ENCODE measurements at regions not wholly inside any gene's neighbourhood (a gene's known extent, or its start where the extent isn't known, plus 50 kb on each side); places are given as distances from the start of the nearest gene placed in this dataset.

DNA sequence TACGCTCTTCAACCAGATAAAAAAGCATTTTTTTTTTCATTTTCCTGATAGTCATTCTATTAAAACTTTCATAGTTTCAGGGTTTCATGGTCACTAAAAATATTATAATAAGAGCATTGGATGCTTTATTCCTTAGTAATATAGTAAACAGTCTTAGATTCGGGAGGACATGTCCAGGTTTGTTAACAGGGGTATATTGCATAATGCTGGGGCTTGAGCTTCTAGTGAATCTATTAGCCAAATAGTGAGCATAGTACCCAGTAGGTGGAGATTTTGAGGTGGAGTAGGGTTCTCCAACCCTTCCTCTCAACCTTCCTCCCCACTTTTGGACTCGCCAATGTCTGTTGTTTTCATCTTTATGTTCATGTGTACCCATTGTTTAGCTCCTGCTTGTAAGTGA is 277.4 kb upstream of the RGS6 start:
- no peak overlapping the region for H3K27ac ChIP-seq
- H3K4me3 ChIP-seq = no peak overlapping the region
- intact Hi-C loops (cut with DNase I) = no loop called here
- H3K27me3 ChIP-seq (replicated peaks; ENCODE audit: insufficient read depth) = no peaks in the 10 kb centered on the region
- TF ChIP-seq POLR2A (IDR thresholded peaks at IDR 0.05) = no peak
- TF ChIP-seq, protein P1, sequence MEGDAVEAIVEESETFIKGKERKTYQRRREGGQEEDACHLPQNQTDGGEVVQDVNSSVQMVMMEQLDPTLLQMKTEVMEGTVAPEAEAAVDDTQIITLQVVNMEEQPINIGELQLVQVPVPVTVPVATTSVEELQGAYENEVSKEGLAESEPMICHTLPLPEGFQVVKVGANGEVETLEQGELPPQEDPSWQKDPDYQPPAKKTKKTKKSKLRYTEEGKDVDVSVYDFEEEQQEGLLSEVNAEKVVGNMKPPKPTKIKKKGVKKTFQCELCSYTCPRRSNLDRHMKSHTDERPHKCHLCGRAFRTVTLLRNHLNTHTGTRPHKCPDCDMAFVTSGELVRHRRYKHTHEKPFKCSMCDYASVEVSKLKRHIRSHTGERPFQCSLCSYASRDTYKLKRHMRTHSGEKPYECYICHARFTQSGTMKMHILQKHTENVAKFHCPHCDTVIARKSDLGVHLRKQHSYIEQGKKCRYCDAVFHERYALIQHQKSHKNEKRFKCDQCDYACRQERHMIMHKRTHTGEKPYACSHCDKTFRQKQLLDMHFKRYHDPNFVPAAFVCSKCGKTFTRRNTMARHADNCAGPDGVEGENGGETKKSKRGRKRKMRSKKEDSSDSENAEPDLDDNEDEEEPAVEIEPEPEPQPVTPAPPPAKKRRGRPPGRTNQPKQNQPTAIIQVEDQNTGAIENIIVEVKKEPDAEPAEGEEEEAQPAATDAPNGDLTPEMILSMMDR (IDR thresholded peaks at IDR 0.05) = no peak
- TF ChIP-seq POLR2AphosphoS5 (IDR thresholded peaks at IDR 0.05) = no peak
- no peaks in the 10 kb centered on the region for H3K36me3 ChIP-seq
- no peaks in the 10 kb centered on the region for H3K4me1 ChIP-seq (replicated peaks)
- 92% methylated on average over 3 of the region's 3 CpGs for WGBS
- no peaks in the 10 kb centered on the region for H3K9me3 ChIP-seq
- DNase-seq (ENCODE audit: low spot score) = no peak

DNA sequence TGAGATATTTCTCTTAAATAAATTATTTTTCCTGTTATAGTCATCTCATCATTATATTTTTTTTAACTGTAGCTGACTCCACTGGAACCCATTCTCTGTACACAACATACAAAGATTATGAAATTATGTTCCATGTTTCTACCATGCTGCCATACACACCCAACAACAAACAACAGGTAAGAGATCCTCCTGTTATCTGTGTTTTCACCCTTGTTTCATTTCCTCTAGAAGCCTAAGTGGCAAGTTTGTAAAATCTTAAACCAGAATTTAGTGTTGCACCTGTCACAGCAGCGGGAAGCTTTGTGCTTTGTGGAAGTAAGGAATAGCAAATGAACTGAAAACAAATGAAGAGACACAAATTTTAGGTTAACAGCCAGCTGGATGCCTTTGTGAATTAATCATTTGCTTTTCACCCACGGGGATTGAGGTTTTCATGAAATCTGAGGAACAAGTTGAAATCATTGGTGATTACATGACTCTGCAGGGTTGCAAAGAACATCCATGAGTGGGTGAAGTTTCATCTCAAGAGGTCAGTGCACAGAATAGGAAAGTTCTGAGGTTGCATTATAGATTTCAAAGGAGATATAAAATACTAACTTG is 273.9 kb upstream of the RGS6 start:
- TF ChIP-seq, protein P1 (IDR thresholded peaks at IDR 0.05) = no peak
- no peak for TF ChIP-seq POLR2AphosphoS5 (IDR thresholded peaks at IDR 0.05)
- no peak for TF ChIP-seq POLR2A (IDR thresholded peaks at IDR 0.05)
- no peak overlapping the region for H3K27ac ChIP-seq
- intact Hi-C loops (cut with DNase I) = no loop called here
- no peaks in the 10 kb centered on the region for H3K4me1 ChIP-seq (replicated peaks)
- no peak overlapping the region for H3K4me3 ChIP-seq
- H3K27me3 ChIP-seq (replicated peaks; ENCODE audit: insufficient read depth) = no peaks in the 10 kb centered on the region
- H3K9me3 ChIP-seq = no peaks in the 10 kb centered on the region
- DNase-seq (ENCODE audit: low spot score) = no peak
- H3K36me3 ChIP-seq = no peaks in the 10 kb centered on the region
- WGBS = 64% methylated on average over 2 of the region's 2 CpGs

DNA sequence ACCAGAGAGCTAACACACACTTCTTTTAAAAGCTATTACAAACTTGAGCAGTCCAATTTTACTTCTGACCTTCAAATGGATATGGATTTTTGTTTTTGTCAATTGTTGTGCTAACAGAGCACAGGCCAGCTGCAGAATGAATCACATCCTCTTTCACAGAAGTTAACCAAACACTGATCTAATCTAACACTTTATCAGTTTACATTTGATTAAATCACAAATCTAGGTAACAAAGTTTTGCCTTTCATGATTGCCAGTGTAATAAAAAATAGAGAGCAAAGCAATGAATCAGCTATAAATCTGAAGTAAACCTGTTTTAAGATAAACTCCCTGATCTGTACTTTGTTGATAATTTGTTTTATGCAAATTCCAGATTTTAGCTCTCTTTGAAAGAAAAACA is 273.1 kb upstream of the RGS6 start:
- no peaks in the 10 kb centered on the region for H3K9me3 ChIP-seq
- no peaks in the 10 kb centered on the region for H3K36me3 ChIP-seq
- no peaks in the 10 kb centered on the region for H3K4me1 ChIP-seq (replicated peaks)
- H3K27me3 ChIP-seq (replicated peaks; ENCODE audit: insufficient read depth) = no peaks in the 10 kb centered on the region
- TF ChIP-seq POLR2A (IDR thresholded peaks at IDR 0.05) (no peak), POLR2AphosphoS5 (IDR thresholded peaks at IDR 0.05) (peak; percentile 16)
- intact Hi-C loops (cut with DNase I) = no loop called here
- no peak overlapping the region for H3K4me3 ChIP-seq
- DNase-seq (ENCODE audit: low spot score) = no peak
- H3K27ac ChIP-seq = no peak overlapping the region

DNA sequence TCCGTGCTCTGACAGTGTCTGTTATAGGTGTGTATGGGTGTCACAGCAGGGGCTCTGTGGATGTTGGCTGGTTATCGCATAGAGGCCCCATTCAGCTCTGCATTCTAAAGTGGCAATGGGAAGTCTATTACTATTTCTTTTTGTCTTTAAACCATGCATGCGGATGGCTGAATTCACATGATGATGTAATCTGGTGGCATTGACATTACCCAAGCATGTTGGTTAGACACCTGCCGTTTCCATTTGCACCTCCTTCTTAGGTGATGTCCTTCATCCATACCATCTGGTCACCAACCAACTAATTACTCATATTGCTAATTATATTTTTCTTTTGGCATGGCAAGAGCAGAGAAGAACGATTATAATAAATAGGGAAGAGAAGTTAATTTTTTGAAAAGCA is 270.8 kb upstream of the RGS6 start:
- no peak overlapping the region for H3K4me3 ChIP-seq
- TF ChIP-seq, protein P1 (IDR thresholded peaks at IDR 0.05) = no peak
- TF ChIP-seq POLR2AphosphoS5 (IDR thresholded peaks at IDR 0.05) (no peak), POLR2A (IDR thresholded peaks at IDR 0.05) (no peak)
- no peak overlapping the region for H3K27ac ChIP-seq
- no peaks in the 10 kb centered on the region for H3K9me3 ChIP-seq
- no peaks in the 10 kb centered on the region for H3K36me3 ChIP-seq
- intact Hi-C loops (cut with DNase I) = no loop called here
- no peak for DNase-seq (ENCODE audit: low spot score)
- 91% methylated on average over 5 of the region's 5 CpGs for WGBS
- H3K27me3 ChIP-seq (replicated peaks; ENCODE audit: insufficient read depth) = no peaks in the 10 kb centered on the region
- H3K4me1 ChIP-seq (replicated peaks) = no peaks in the 10 kb centered on the region

DNA sequence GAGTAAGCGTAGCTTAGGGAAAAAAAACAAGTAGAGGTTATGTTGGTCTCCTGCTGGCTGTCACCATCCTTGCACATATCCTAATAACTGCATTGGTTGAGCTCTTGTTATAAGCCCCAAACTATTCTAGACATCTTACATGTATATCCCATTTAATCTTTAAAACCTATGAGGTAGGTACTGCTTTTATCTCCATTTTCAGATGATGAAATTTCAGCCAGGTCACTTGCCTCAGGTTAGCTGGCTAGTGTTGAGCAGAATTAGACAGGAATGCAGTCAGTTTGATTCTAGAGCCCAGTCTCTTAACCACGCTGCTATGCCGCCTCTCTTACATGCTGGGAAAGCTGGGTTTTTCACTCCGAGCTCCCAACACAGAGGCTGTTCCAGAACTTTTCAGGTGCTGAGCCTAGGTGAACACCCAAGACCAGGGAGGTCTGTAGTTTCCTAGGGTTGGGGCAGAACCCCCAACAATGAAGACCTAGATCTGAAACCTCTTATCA is 269.9 kb upstream of the RGS6 start:
- H3K4me1 ChIP-seq (replicated peaks) = no peaks in the 10 kb centered on the region
- WGBS = 95% methylated on average over 4 of the region's 4 CpGs
- H3K4me3 ChIP-seq = no peak overlapping the region
- intact Hi-C loops (cut with DNase I) = no loop called here
- H3K27ac ChIP-seq = no peak overlapping the region
- no peaks in the 10 kb centered on the region for H3K36me3 ChIP-seq
- DNase-seq (ENCODE audit: low spot score) = no peak
- TF ChIP-seq, protein P1 (IDR thresholded peaks at IDR 0.05) = no peak
- TF ChIP-seq POLR2A (IDR thresholded peaks at IDR 0.05) (no peak), POLR2AphosphoS5 (IDR thresholded peaks at IDR 0.05) (no peak)
- no peaks in the 10 kb centered on the region for H3K9me3 ChIP-seq
- H3K27me3 ChIP-seq (replicated peaks; ENCODE audit: insufficient read depth) = no peaks in the 10 kb centered on the region

Data from prostate gland (tissue), 2 donors.